CD8-positive, alpha-beta memory T cell (primary cell): ENCODE measurements at regions not wholly inside any gene's neighbourhood (a gene's known extent, or its start where the extent isn't known, plus 50 kb on each side); places are given as distances from the start of the nearest gene placed in this dataset.
A peak's percentile ranks its signal among the peaks of the same experiment; 100 is the strongest.
"Not testable (repeated sequence)": the region's sequence is repeated elsewhere in the genome, so short reads cannot be mapped to it uniquely, and the experiment has no call there.

Source experiments
- CTCF ChIA-PET: fragments of 350-600 bp; sonication (Branson Sonifier 250); formaldehyde crosslinking; loops from one replicate; lab custom pipeline; 2021; ENCODE audit warnings: antibody characterized with exemption; lab: Charles Lee
- POLR2A ChIA-PET: fragments of 350-600 bp; sonication (Branson Sonifier 250); formaldehyde crosslinking; loops from one replicate; lab custom pipeline; 2021; ENCODE audit warnings: antibody characterized with exemption; lab: Charles Lee
- DNase-seq, 5 donors: peaks; one replicate each; pipeline versions ENCODE4 v3.0.0 to v3.0.0-alpha.2; 2020 to 2022; ENCODE audit warnings: mixed read lengths in 1 of 5
- H3K27ac ChIP-seq: one replicate; pipeline ENCODE4 v1.7.0; 2013; ENCODE audit warnings: low read depth, mild to moderate bottlenecking, low read length, moderate library complexity
- H3K27me3 ChIP-seq: 2 replicates; pipeline ENCODE4 v1.7.0; 2013; ENCODE audit warnings: low read length, mild to moderate bottlenecking; ENCODE audit not compliant: insufficient read depth, poor library complexity, severe bottlenecking
- H3K36me3 ChIP-seq: 2 replicates; pipeline ENCODE4 v1.7.0; 2013; ENCODE audit warnings: mild to moderate bottlenecking, low read length, moderate library complexity; ENCODE audit not compliant: insufficient read depth
- H3K4me1 ChIP-seq: 2 replicates; pipeline ENCODE4 v1.7.0; 2013; ENCODE audit warnings: mild to moderate bottlenecking, low read length, moderate library complexity; ENCODE audit not compliant: insufficient read depth
- H3K4me3 ChIP-seq: 2 replicates; pipeline ENCODE4 v1.7.0; 2013; ENCODE audit warnings: mild to moderate bottlenecking, low read length
- H3K9me3 ChIP-seq: 2 replicates; pipeline ENCODE4 v1.7.0; 2013; ENCODE audit warnings: mild to moderate bottlenecking, low read length
- H3K27ac Mint-ChIP-seq, 8 donors: one replicate each; pipeline ENCODE4 v1.8.0; 2020 to 2021; ENCODE audit warnings: mixed read lengths in 8 of 8, mild to moderate bottlenecking in 6 of 8, inconsistent platforms in 3 of 8, moderate library complexity in 3 of 8
- H3K27me3 Mint-ChIP-seq, 2 donors: one replicate each; pipeline ENCODE4 v1.8.0; 2020 to 2021; ENCODE audit warnings: mixed read lengths in 2 of 2, mild to moderate bottlenecking in 1 of 2, moderate library complexity in 1 of 2
- H3K36me3 Mint-ChIP-seq, 3 donors: one replicate each; pipeline ENCODE4 v1.8.0; 2020 to 2021; ENCODE audit warnings: mixed read lengths in 3 of 3, inconsistent platforms in 1 of 3, mild to moderate bottlenecking in 1 of 3
- H3K4me1 Mint-ChIP-seq, 3 donors: one replicate each; pipeline ENCODE4 v1.8.0; 2020 to 2021; ENCODE audit warnings: mixed read lengths in 3 of 3, inconsistent platforms in 1 of 3, mild to moderate bottlenecking in 1 of 3
- H3K4me3 Mint-ChIP-seq, 7 donors: one replicate each; pipeline ENCODE4 v1.8.0; 2020 to 2021; ENCODE audit warnings: mixed read lengths in 7 of 7, mild to moderate bottlenecking in 6 of 7, moderate library complexity in 4 of 7, inconsistent platforms in 2 of 7
- H3K9me3 Mint-ChIP-seq, 5 donors: one replicate each; pipeline ENCODE4 v1.8.0; 2020 to 2022; ENCODE audit warnings: mixed read lengths in 5 of 5, mild to moderate bottlenecking in 3 of 5, moderate library complexity in 2 of 5, inconsistent platforms in 1 of 5

- peaks cover 0 to 22% (median 4%) of the 10 kb centered on the region in 5 donors for H3K9me3 Mint-ChIP-seq
- DNase-seq, result no peak
- POLR2A ChIA-PET, result no interaction called here
Measured at GRCh38 chrX:1873671-1874070, 258.8 kb downstream of the ASMT start.

GRCh38 chrX:1874416-1874815 is 259.6 kb downstream of the ASMT start:
- H3K4me1 Mint-ChIP-seq, result no peaks in the 10 kb centered on the region
- CTCF ChIA-PET, result no interaction called here
- peaks cover 0 to 27% (median 4%) of the 10 kb centered on the region in 5 donors for H3K9me3 Mint-ChIP-seq
- no peak for DNase-seq
- peaks cover 4 to 8% of the 10 kb centered on the region in 2 donors for H3K27me3 Mint-ChIP-seq
- H3K27me3 ChIP-seq, result no peaks in the 10 kb centered on the region
- H3K9me3 ChIP-seq, result no peaks in the 10 kb centered on the region
- POLR2A ChIA-PET, result no interaction called here
- H3K27ac Mint-ChIP-seq, result no peak overlapping the region
- no peaks in the 10 kb centered on the region for H3K36me3 ChIP-seq
- H3K4me1 ChIP-seq, result no peaks in the 10 kb centered on the region
- H3K27ac ChIP-seq, result no peak overlapping the region
- no peak overlapping the region for H3K4me3 ChIP-seq
- H3K36me3 Mint-ChIP-seq, result peaks cover 0 to 8% (median 0%) of the 10 kb centered on the region in 3 donors
- no peak overlapping the region for H3K4me3 Mint-ChIP-seq

More at GRCh38 chrX:1873671-1874070, 258.8 kb downstream of the ASMT start:
- Histone ChIP-seq H3K4me1 (no peaks in the 10 kb centered on the region), H3K27me3 (no peaks in the 10 kb centered on the region), H3K4me3 (no peak overlapping the region), H3K36me3 (no peaks in the 10 kb centered on the region), H3K9me3 (no peaks in the 10 kb centered on the region), H3K27ac (no peak overlapping the region)
- Mint-ChIP-seq H3K36me3 (peaks cover 0 to 8% (median 0%) of the 10 kb centered on the region in 3 donors), H3K27me3 (peaks cover 4 to 8% of the 10 kb centered on the region in 2 donors), H3K4me1 (no peaks in the 10 kb centered on the region), H3K27ac (no peak overlapping the region), H3K4me3 (no peak overlapping the region)
- CTCF ChIA-PET, result no interaction called here

- no peaks in the 10 kb centered on the region for H3K4me1 Mint-ChIP-seq
- H3K27me3 Mint-ChIP-seq, result peaks cover 4 to 8% of the 10 kb centered on the region in 2 donors
- POLR2A ChIA-PET, result no interaction called here
- no peaks in the 10 kb centered on the region for H3K36me3 ChIP-seq
- H3K9me3 Mint-ChIP-seq, result peaks cover 0 to 31% (median 4%) of the 10 kb centered on the region in 5 donors
- H3K4me3 ChIP-seq, result no peak overlapping the region
- no peaks in the 10 kb centered on the region for H3K9me3 ChIP-seq
- no peak overlapping the region for H3K4me3 Mint-ChIP-seq
- DNase-seq, result no peak
- no peaks in the 10 kb centered on the region for H3K27me3 ChIP-seq
- H3K36me3 Mint-ChIP-seq, result peaks cover 0 to 8% (median 0%) of the 10 kb centered on the region in 3 donors
- H3K4me1 ChIP-seq, result no peaks in the 10 kb centered on the region
- no peak overlapping the region for H3K27ac ChIP-seq
- CTCF ChIA-PET, result no interaction called here
- no peak overlapping the region for H3K27ac Mint-ChIP-seq
Measured at GRCh38 chrX:1874899-1875298, 260.0 kb downstream of the ASMT start.

GRCh38 chrX:1876041-1876440 is 261.2 kb downstream of the ASMT start:
- Histone ChIP-seq H3K27ac (no peak overlapping the region), H3K9me3 (no peaks in the 10 kb centered on the region), H3K36me3 (no peaks in the 10 kb centered on the region), H3K4me3 (no peak overlapping the region), H3K27me3 (no peaks in the 10 kb centered on the region), H3K4me1 (no peaks in the 10 kb centered on the region)
- Mint-ChIP-seq H3K36me3 (peaks cover 0 to 8% (median 0%) of the 10 kb centered on the region in 3 donors), H3K27me3 (peaks cover 4 to 10% of the 10 kb centered on the region in 2 donors), H3K4me3 (no peak overlapping the region), H3K27ac (no peak overlapping the region), H3K9me3 (peaks cover 0 to 34% (median 4%) of the 10 kb centered on the region in 5 donors), H3K4me1 (no peaks in the 10 kb centered on the region)
- DNase-seq, result no peak
- CTCF ChIA-PET, result no interaction called here
- POLR2A ChIA-PET, result no interaction called here

- no peaks in the 10 kb centered on the region for H3K4me1 Mint-ChIP-seq
- H3K4me3 Mint-ChIP-seq, result no peak overlapping the region
- DNase-seq, result no peak
- no peaks in the 10 kb centered on the region for H3K4me1 ChIP-seq
- ChIA-PET CTCF (no interaction called here), POLR2A (no interaction called here)
- H3K27me3 ChIP-seq, result no peaks in the 10 kb centered on the region
- H3K27ac Mint-ChIP-seq, result no peak overlapping the region
- H3K36me3 ChIP-seq, result no peaks in the 10 kb centered on the region
- H3K9me3 Mint-ChIP-seq, result peaks cover 0 to 32% (median 4%) of the 10 kb centered on the region in 5 donors
- H3K36me3 Mint-ChIP-seq, result peaks cover 0 to 8% (median 0%) of the 10 kb centered on the region in 3 donors
- peaks cover 4 to 12% of the 10 kb centered on the region in 2 donors for H3K27me3 Mint-ChIP-seq
- H3K27ac ChIP-seq, result no peak overlapping the region
- no peaks in the 10 kb centered on the region for H3K9me3 ChIP-seq
- no peak overlapping the region for H3K4me3 ChIP-seq
Measured at GRCh38 chrX:1877780-1878179, 262.9 kb downstream of the ASMT start.

GRCh38 chrX:1880884-1881817 is 266.3 kb downstream of the ASMT start:
- H3K9me3 ChIP-seq, H3K4me1 ChIP-seq, H3K36me3 ChIP-seq, H3K27me3 ChIP-seq, H3K4me3 Mint-ChIP-seq, POLR2A ChIA-PET, CTCF ChIA-PET, H3K4me3 ChIP-seq, DNase-seq, H3K36me3 Mint-ChIP-seq, H3K27ac ChIP-seq, H3K4me1 Mint-ChIP-seq: not testable (repeated sequence)
- Mint-ChIP-seq H3K27me3 (peaks cover 13 to 16% of the 10 kb centered on the region in 2 donors), H3K9me3 (peaks cover 4 to 38% (median 6%) of the 10 kb centered on the region in 5 donors), H3K27ac (peak overlapping the region in 1 of 8 donors; percentile 38)

GRCh38 chrX:1883772-1884171 is 268.9 kb downstream of the ASMT start:
- ChIA-PET POLR2A (no interaction called here), CTCF (no interaction called here)
- H3K4me1 ChIP-seq, result no peaks in the 10 kb centered on the region
- no peak for DNase-seq
- Mint-ChIP-seq H3K27me3 (peaks cover 9 to 10% of the 10 kb centered on the region in 2 donors), H3K36me3 (no peaks in the 10 kb centered on the region), H3K27ac (no peak overlapping the region), H3K4me1 (no peaks in the 10 kb centered on the region), H3K9me3 (peaks cover 0 to 25% (median 5%) of the 10 kb centered on the region in 5 donors), H3K4me3 (no peak overlapping the region)
- no peak overlapping the region for H3K27ac ChIP-seq
- no peaks in the 10 kb centered on the region for H3K36me3 ChIP-seq
- no peak overlapping the region for H3K4me3 ChIP-seq
- no peaks in the 10 kb centered on the region for H3K27me3 ChIP-seq
- H3K9me3 ChIP-seq, result no peaks in the 10 kb centered on the region

GRCh38 chrX:1884446-1884845 is 269.6 kb downstream of the ASMT start:
- H3K4me1 ChIP-seq, result no peaks in the 10 kb centered on the region
- Mint-ChIP-seq H3K27ac (no peak overlapping the region), H3K36me3 (no peaks in the 10 kb centered on the region), H3K4me3 (no peak overlapping the region), H3K4me1 (no peaks in the 10 kb centered on the region), H3K9me3 (peaks cover 0 to 20% (median 5%) of the 10 kb centered on the region in 5 donors), H3K27me3 (peaks cover 9 to 11% of the 10 kb centered on the region in 2 donors)
- ChIA-PET POLR2A (no interaction called here), CTCF (no interaction called here)
- H3K9me3 ChIP-seq, result no peaks in the 10 kb centered on the region
- no peak for DNase-seq
- H3K4me3 ChIP-seq, result no peak overlapping the region
- H3K27ac ChIP-seq, result no peak overlapping the region
- no peaks in the 10 kb centered on the region for H3K36me3 ChIP-seq
- no peaks in the 10 kb centered on the region for H3K27me3 ChIP-seq
